Esophagus muscularis mucosa (tissue), 4 donors: ENCODE measurements at regions not wholly inside any gene's neighbourhood (a gene's known extent, or its start where the extent isn't known, plus 50 kb on each side); places are given as distances from the start of the nearest gene placed in this dataset.
"Not testable (repeated sequence)": the region's sequence is repeated elsewhere in the genome, so short reads cannot be mapped to it uniquely, and the experiment has no call there.

ENCODE experiments used
- DNase-seq: peaks from one replicate; pipeline ENCODE4 v3.0.0-alpha.2; 2017; ENCODE audit errors: extremely low spot score
- H3K27ac ChIP-seq, 4 donors: fragments of 200-600 bp; sonication (generic); replicated peaks in 1 of 4; 1 replicate in 3 of 4; 2 replicates in 1 of 4; pipeline ENCODE4 v1.5.1; 2016 to 2019; ENCODE audit warnings: mild to moderate bottlenecking in 1 of 4
- H3K27me3 ChIP-seq, 4 donors: fragments of 200-600 bp; sonication (generic); one replicate each; pipeline versions ENCODE4 v1.5.1 to v1.6.0; 2016 to 2019
- H3K36me3 ChIP-seq, 4 donors: fragments of 200-600 bp; sonication (generic); one replicate each; pipeline ENCODE4 v1.5.1; 2016 to 2019
- H3K4me1 ChIP-seq, 4 donors: fragments of 200-600 bp; sonication (generic); one replicate each; pipeline ENCODE4 v1.5.1; 2016 to 2019
- H3K4me3 ChIP-seq, 4 donors: fragments of 200-600 bp; sonication (generic); 1 replicate in 2 of 4; 2 replicates in 2 of 4; pipeline ENCODE4 v1.5.1; 2016 to 2019; ENCODE audit warnings: mild to moderate bottlenecking in 4 of 4, moderate library complexity in 1 of 4
- H3K9me3 ChIP-seq, 4 donors: fragments of 200-600 bp; sonication (generic); 1 replicate in 3 of 4; 2 replicates in 1 of 4; pipeline ENCODE4 v1.5.1; 2016 to 2019
- EP300 ChIP-seq: sonication (generic); formaldehyde crosslinking; IDR thresholded peaks from one replicate; pipeline ENCODE4 v1.6.1; 2017; ENCODE audit warnings: antibody characterized with exemption
- POLR2A ChIP-seq: fragments of 450-650 bp; IDR thresholded peaks from one replicate; pipeline ENCODE4 v1.6.1; 2017; ENCODE audit warnings: antibody characterized with exemption, moderate library complexity, mild to moderate bottlenecking, low read depth
- POLR2AphosphoS5 ChIP-seq, 2 donors: sonication (generic); formaldehyde crosslinking; IDR thresholded peaks; one replicate each; pipeline ENCODE4 v1.6.1; 2017; ENCODE audit warnings: antibody characterized with exemption in 2 of 2
- WGBS: methylation state at CpG from one replicate; pipeline ENCODE4 v1.1.5; 2018; 5-methylcytosine and 5-hydroxymethylcytosine counted together
- intact Hi-C: fragments of 100-400 bp; cut with DNase I; formaldehyde crosslinking; loops from one replicate; pipeline ENCODE4 v1.15.1; 2023
- TF ChIP-seq, protein P1 (sequence below), 3 experiments: fragments of 200-600 bp in 2 of 3; fragments of 450-650 bp in 1 of 3; sonication (generic) in 2 of 3; IDR thresholded peaks; one replicate each; pipeline ENCODE4 v1.5.1; 2017 to 2019; ENCODE audit warnings: antibody characterized with exemption in 3 of 3, mild to moderate bottlenecking in 2 of 3, moderate library complexity in 1 of 3

DNA sequence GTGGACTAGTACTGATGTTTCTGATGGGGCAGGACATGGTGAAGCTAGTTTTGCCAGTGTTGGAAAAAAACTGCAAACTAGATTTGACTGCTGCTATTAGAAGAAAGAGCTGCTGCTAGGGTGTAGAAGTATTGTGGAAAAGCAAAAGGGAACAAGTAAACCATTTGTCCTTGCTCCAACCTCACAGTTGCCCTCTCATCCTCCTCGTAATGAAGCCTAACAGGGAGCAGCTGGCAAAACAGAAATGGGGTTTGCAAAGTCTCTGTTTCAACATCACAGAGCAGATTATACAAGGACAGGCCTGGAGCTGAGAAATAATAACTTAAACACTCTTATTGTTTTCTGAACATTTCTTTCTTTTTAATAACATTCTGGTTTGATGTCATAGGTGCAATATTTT lies 346.2 kb downstream of the MAGEB5 start:
- Histone ChIP-seq H3K4me3 (no peak overlapping the region), H3K27ac (no peak overlapping the region), H3K9me3 (no peaks in the 10 kb centered on the region), H3K27me3 (no peaks in the 10 kb centered on the region), H3K4me1 (no peaks in the 10 kb centered on the region), H3K36me3 (no peaks in the 10 kb centered on the region)
- TF ChIP-seq POLR2AphosphoS5 (IDR thresholded peaks at IDR 0.05) (no peak), EP300 (no peak), POLR2A (no peak)
- TF ChIP-seq, protein P1, sequence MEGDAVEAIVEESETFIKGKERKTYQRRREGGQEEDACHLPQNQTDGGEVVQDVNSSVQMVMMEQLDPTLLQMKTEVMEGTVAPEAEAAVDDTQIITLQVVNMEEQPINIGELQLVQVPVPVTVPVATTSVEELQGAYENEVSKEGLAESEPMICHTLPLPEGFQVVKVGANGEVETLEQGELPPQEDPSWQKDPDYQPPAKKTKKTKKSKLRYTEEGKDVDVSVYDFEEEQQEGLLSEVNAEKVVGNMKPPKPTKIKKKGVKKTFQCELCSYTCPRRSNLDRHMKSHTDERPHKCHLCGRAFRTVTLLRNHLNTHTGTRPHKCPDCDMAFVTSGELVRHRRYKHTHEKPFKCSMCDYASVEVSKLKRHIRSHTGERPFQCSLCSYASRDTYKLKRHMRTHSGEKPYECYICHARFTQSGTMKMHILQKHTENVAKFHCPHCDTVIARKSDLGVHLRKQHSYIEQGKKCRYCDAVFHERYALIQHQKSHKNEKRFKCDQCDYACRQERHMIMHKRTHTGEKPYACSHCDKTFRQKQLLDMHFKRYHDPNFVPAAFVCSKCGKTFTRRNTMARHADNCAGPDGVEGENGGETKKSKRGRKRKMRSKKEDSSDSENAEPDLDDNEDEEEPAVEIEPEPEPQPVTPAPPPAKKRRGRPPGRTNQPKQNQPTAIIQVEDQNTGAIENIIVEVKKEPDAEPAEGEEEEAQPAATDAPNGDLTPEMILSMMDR (IDR thresholded peaks at IDR 0.05), result no peak
- DNase-seq, result no peak
- intact Hi-C loops, result no loop called here
- 40% methylated on average over 1 of the region's 1 CpG for WGBS

DNA sequence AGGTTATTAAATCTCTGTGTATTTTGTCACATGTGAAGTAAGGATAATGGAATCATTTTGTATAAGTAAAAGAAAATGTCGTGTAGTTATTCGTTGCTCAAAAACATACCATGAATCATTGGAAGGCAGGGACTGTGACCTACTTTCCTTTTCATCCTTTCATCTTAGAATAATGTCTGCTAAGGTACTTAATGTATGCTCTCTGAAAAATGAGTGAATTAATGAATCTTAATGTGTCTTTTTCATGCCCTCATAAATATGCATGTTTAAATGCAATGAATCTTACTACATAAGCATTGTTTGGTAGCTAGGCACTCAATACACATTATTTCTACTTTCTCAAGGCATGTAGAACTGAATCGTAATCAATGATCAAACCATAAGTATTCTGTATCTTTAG lies 343.9 kb downstream of the MAGEB5 start:
- DNase-seq, result no peak
- TF ChIP-seq POLR2A (no peak), EP300 (no peak), POLR2AphosphoS5 (IDR thresholded peaks at IDR 0.05) (no peak)
- TF ChIP-seq, protein P1 (IDR thresholded peaks at IDR 0.05), result no peak
- Histone ChIP-seq H3K4me1 (no peaks in the 10 kb centered on the region), H3K4me3 (no peak overlapping the region), H3K27ac (no peak overlapping the region), H3K9me3 (no peaks in the 10 kb centered on the region), H3K36me3 (no peaks in the 10 kb centered on the region), H3K27me3 (no peaks in the 10 kb centered on the region)
- intact Hi-C loops, result no loop called here
- WGBS, result 75% methylated on average over 3 of the region's 3 CpGs

DNA sequence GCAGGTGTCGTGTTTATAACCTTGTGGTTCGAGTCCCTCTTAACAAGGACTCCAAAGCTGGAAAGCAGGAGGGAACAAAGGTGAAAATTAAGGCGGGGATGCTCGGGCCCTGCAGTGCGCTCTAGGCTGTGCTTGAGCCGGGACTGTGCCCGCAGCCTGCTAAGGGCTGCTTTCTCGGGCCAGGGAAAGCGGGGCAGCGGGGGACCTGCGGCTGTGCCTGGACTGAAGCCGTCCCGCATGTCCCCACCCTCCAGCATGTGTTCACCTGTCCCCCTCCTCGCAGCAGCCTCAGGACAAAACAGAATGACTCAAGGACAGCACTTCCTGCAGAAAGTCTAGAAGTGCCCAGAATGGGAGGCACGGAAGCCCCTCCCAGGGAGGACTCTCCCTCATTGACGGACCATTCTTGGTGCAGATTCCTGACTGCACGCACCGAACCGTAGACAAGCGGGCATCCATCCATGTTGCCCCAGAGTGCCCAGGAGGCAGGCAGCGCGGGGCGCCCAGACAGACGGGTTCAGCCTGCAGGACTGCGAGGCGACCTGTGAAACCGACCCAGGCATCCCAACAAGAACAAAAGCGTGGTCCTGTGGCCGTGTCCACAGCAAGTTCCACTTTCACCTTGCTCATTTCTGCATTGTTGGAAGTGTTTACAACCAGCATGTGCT lies 342.9 kb downstream of the MAGEB5 start:
- no peak for DNase-seq
- Histone ChIP-seq H3K36me3 (no peaks in the 10 kb centered on the region), H3K4me3 (no peak overlapping the region), H3K4me1 (no peaks in the 10 kb centered on the region), H3K9me3 (no peaks in the 10 kb centered on the region), H3K27me3 (no peaks in the 10 kb centered on the region), H3K27ac (no peak overlapping the region)
- intact Hi-C loops, result no loop called here
- WGBS, result 79% methylated on average over 28 of the region's 29 CpGs
- TF ChIP-seq, protein P1 (IDR thresholded peaks at IDR 0.05), result no peak
- TF ChIP-seq POLR2AphosphoS5 (IDR thresholded peaks at IDR 0.05) (no peak), EP300 (no peak), POLR2A (no peak)

DNA sequence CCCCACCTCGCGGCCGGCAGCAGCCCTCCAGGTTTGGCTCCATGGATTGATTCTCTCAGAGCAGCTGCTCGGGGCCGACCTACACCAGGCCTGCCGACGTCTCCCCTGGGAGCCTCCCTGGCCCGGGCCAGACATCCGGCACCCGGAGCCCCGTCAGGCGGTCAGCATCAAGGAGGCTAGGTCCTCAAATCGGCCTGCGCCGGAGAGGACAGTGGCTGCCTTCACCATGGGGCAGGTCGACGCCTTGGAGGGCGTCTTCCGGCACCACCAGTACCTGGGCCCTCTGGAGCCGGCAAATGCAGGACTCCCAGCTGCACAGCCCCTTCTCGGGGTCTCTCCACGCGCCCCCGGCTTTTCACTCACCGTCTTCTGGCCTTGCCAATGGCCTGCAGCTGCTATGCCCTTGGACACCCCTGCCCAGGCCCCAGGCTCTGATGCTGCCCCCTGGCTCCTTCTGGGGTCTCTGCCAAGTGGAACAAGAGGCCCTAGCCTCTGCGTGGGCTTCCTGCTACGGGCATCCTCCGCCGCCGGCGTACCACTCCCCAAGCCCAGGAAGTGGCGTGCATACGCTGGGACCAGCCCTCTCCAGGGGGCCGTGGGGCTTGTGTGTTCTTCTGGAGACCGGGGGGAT lies 341.8 kb downstream of the MAGEB5 start:
- TF ChIP-seq, protein P1 (IDR thresholded peaks at IDR 0.05), result no peak
- TF ChIP-seq POLR2AphosphoS5 (IDR thresholded peaks at IDR 0.05) (no peak), EP300 (no peak), POLR2A (no peak)
- DNase-seq, result no peak
- H3K27me3 ChIP-seq, result no peaks in the 10 kb centered on the region
- intact Hi-C loops, result no loop called here
- H3K36me3 ChIP-seq, result no peaks in the 10 kb centered on the region
- H3K4me3 ChIP-seq, result no peak overlapping the region
- no peak overlapping the region for H3K27ac ChIP-seq
- no peaks in the 10 kb centered on the region for H3K4me1 ChIP-seq
- 92% methylated on average over 15 of the region's 35 CpGs for WGBS
- no peaks in the 10 kb centered on the region for H3K9me3 ChIP-seq

DNA sequence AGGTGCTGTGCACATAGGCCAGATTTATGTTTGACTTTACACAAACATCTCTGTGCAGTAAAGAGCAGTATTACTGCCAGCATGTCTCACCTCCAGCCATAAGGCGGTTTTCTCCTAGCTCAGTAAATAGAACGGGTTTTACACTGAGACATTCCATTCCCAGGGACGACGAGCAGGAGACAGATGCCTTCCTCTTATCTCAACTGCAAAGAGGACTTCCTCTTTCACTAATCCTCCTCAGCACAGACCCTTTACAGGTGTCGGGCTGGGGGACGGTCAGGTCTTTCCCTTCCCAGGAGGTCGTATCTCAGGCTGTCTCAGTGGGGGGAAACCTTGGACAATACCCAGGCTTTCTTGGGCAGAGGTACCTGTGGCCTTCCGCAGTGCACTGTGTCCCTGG lies 309.8 kb downstream of the MAGEB5 start:
- DNase-seq, H3K27me3 ChIP-seq, intact Hi-C loops, H3K36me3 ChIP-seq, H3K4me1 ChIP-seq, H3K9me3 ChIP-seq, H3K4me3 ChIP-seq, H3K27ac ChIP-seq: not testable (repeated sequence)
- 50% methylated on average over 5 of the region's 8 CpGs for WGBS
